OCI-LY3 (cell line): ENCODE measurements at regions not wholly inside any gene's neighbourhood (a gene's known extent, or its start where the extent isn't known, plus 50 kb on each side); places are given as distances from the start of the nearest gene placed in this dataset.
"Not testable (repeated sequence)": the region's sequence is repeated elsewhere in the genome, so short reads cannot be mapped to it uniquely, and the experiment has no call there.

Experiments
- CTCF ChIP-seq: fragments of 200-600, 300-600 bp; sonication (generic); IDR thresholded peaks from 2 replicates; pipeline ENCODE4 v1.5.1; 2014; ENCODE audit warnings: antibody characterized with exemption, low read length, low read depth
- EZH2phosphoT487 ChIP-seq: fragments of 200-600 bp; shearing (Covaris generic); IDR thresholded peaks from 2 replicates; pipeline ENCODE4 v1.6.1; 2018; ENCODE audit warnings: antibody characterized with exemption, mixed run types, low read depth

GRCh38 chr3:194038346-194038745, 97.6 kb upstream of the HES1 start:
- not testable (repeated sequence) for TF ChIP-seq CTCF, EZH2phosphoT487
